ENCODE measurements at regions not wholly inside any gene's neighbourhood (a gene's known extent, or its start where the extent isn't known, plus 50 kb on each side); places are given as distances from the start of the nearest gene placed in this dataset.

DNA sequence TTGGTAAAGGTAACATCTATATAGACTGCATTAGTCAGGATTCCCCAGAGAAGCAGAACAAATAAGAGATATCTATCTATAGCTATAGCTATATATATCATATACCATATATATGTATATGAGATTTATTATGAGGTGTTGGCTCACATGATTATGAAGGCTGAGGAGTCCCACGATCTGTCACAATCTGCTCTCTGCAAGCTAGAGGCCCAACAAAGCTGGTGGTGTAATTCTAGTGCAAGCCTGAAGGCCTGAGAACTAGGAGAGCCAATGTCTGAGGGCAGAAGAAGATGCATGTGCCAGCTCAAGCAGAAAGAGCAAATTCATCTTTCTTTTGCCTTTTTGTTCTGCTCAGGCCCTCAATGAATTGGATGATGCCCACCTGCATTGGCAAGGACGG lies 102.2 kb upstream of the PLPPR1 start:
- TF ChIP-seq POLR2A (IDR thresholded peaks at IDR 0.05), result no peak
- TF ChIP-seq, protein P1, sequence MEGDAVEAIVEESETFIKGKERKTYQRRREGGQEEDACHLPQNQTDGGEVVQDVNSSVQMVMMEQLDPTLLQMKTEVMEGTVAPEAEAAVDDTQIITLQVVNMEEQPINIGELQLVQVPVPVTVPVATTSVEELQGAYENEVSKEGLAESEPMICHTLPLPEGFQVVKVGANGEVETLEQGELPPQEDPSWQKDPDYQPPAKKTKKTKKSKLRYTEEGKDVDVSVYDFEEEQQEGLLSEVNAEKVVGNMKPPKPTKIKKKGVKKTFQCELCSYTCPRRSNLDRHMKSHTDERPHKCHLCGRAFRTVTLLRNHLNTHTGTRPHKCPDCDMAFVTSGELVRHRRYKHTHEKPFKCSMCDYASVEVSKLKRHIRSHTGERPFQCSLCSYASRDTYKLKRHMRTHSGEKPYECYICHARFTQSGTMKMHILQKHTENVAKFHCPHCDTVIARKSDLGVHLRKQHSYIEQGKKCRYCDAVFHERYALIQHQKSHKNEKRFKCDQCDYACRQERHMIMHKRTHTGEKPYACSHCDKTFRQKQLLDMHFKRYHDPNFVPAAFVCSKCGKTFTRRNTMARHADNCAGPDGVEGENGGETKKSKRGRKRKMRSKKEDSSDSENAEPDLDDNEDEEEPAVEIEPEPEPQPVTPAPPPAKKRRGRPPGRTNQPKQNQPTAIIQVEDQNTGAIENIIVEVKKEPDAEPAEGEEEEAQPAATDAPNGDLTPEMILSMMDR (IDR thresholded peaks at IDR 0.05), result no peak

Data from thyroid gland (tissue), 4 donors.